CD4-positive, alpha-beta T cell (primary cell): ENCODE measurements at regions not wholly inside any gene's neighbourhood (a gene's known extent, or its start where the extent isn't known, plus 50 kb on each side); places are given as distances from the start of the nearest gene placed in this dataset.
"Not testable (repeated sequence)": the region's sequence is repeated elsewhere in the genome, so short reads cannot be mapped to it uniquely, and the experiment has no call there.

ENCODE experiments used
- ATAC-seq: fragments of 200-7000 bp; cut with Tn5 transposase; one replicate; pipeline ENCODE4 v1.10.0; 2022; ENCODE audit warnings: mild to moderate bottlenecking; ENCODE audit not compliant: poor library complexity
- CTCF ChIA-PET: fragments of 350-600 bp; sonication (Branson Sonifier 250); formaldehyde crosslinking; loops from one replicate; lab custom pipeline; 2021; ENCODE audit warnings: antibody characterized with exemption, inconsistent platforms; lab: Charles Lee
- POLR2A ChIA-PET: fragments of 350-600 bp; sonication (Branson Sonifier 250); formaldehyde crosslinking; loops from one replicate; lab custom pipeline; 2021; ENCODE audit warnings: antibody characterized with exemption, inconsistent platforms; lab: Charles Lee
- DNase-seq, 14 experiments: peaks; one replicate each; pipeline ENCODE4 v3.0.0-alpha.2; 2013 to 2020; ENCODE audit warnings: mixed read lengths in 2 of 14
- H3K27ac ChIP-seq, 2 donors: one replicate each; pipeline versions ENCODE4 v1.5.1 to v1.7.0; 2013; ENCODE audit warnings: low read length in 2 of 2, low read depth in 1 of 2, mild to moderate bottlenecking in 1 of 2
- H3K27me3 ChIP-seq, 2 experiments: 1 replicate in 1 of 2; 2 replicates in 1 of 2; pipeline versions ENCODE4 v1.6.1 to v1.7.0; 2013; ENCODE audit warnings: low read length in 2 of 2, control low read depth in 1 of 2, mild to moderate bottlenecking in 1 of 2, moderate library complexity in 1 of 2; ENCODE audit not compliant: insufficient read depth in 2 of 2, control insufficient read depth in 1 of 2
- H3K36me3 ChIP-seq: one replicate; pipeline ENCODE4 v1.6.1; 2013; ENCODE audit warnings: low read length, control low read depth; ENCODE audit not compliant: insufficient read depth
- H3K4me1 ChIP-seq: one replicate; pipeline ENCODE4 v1.6.1; 2013; ENCODE audit warnings: low read length, control low read depth; ENCODE audit not compliant: insufficient read depth
- H3K4me3 ChIP-seq: one replicate; pipeline ENCODE4 v1.5.1; 2013; ENCODE audit warnings: mild to moderate bottlenecking, low read length, moderate library complexity
- H3K9me3 ChIP-seq, 2 experiments: 1 replicate in 1 of 2; 2 replicates in 1 of 2; pipeline versions ENCODE4 v1.6.1 to v1.7.0; 2013; ENCODE audit warnings: low read length in 2 of 2, mild to moderate bottlenecking in 2 of 2, control low read depth in 1 of 2, moderate library complexity in 1 of 2; ENCODE audit not compliant: control insufficient read depth in 1 of 2, insufficient read depth in 1 of 2
- H3K27ac Mint-ChIP-seq: one replicate; pipeline ENCODE4 v1.8.0; 2020; ENCODE audit warnings: mixed read lengths
- H3K27me3 Mint-ChIP-seq: one replicate; pipeline ENCODE4 v1.8.0; 2021; ENCODE audit warnings: mixed read lengths
- H3K36me3 Mint-ChIP-seq: one replicate; pipeline ENCODE4 v1.8.0; 2021; ENCODE audit warnings: low read depth, mixed read lengths
- H3K4me1 Mint-ChIP-seq: one replicate; pipeline ENCODE4 v1.8.0; 2021; ENCODE audit warnings: low read depth, mixed read lengths
- H3K4me3 Mint-ChIP-seq: one replicate; pipeline ENCODE4 v1.8.0; 2020; ENCODE audit warnings: mild to moderate bottlenecking, mixed read lengths
- H3K9me3 Mint-ChIP-seq: one replicate; pipeline ENCODE4 v1.8.0; 2020; ENCODE audit warnings: mixed read lengths
- CTCF ChIP-seq: fragments of 200-600 bp; IDR thresholded peaks from one replicate; pipeline ENCODE4 v1.8.0; 2022; ENCODE audit warnings: antibody characterized with exemption, mild to moderate bottlenecking
- intact Hi-C, 2 experiments: fragments of 100-400 bp; cut with DNase I in 1 of 2; cut with micrococcal nuclease in 1 of 2; formaldehyde crosslinking; loops; one replicate each; pipeline versions ENCODE4 v1.15.1 to v1.9.0; 2023 to 2025; cut with DNase I, micrococcal nuclease

GRCh38 chr13:86253497-86253896 is 454.3 kb upstream of the SLITRK6 start:
- H3K4me3 ChIP-seq, H3K36me3 Mint-ChIP-seq, H3K4me3 Mint-ChIP-seq, H3K27ac Mint-ChIP-seq, H3K9me3 Mint-ChIP-seq, H3K27ac ChIP-seq, H3K4me1 Mint-ChIP-seq, H3K4me1 ChIP-seq, H3K27me3 Mint-ChIP-seq, intact Hi-C loops, CTCF ChIA-PET, H3K36me3 ChIP-seq, DNase-seq, POLR2A ChIA-PET, ATAC-seq, H3K9me3 ChIP-seq, H3K27me3 ChIP-seq: not testable (repeated sequence)

GRCh38 chr13:86255820-86256219 is 456.6 kb upstream of the SLITRK6 start:
- H3K27ac ChIP-seq, H3K4me3 Mint-ChIP-seq, POLR2A ChIA-PET, intact Hi-C loops, CTCF ChIA-PET, H3K36me3 Mint-ChIP-seq, H3K9me3 ChIP-seq, H3K27me3 ChIP-seq, ATAC-seq, H3K4me1 Mint-ChIP-seq, DNase-seq, H3K4me3 ChIP-seq, H3K27ac Mint-ChIP-seq, H3K36me3 ChIP-seq, H3K9me3 Mint-ChIP-seq, H3K4me1 ChIP-seq, H3K27me3 Mint-ChIP-seq: not testable (repeated sequence)

- Histone ChIP-seq H3K27ac (no peak overlapping the region), H3K27me3 (no peaks in the 10 kb centered on the region), H3K36me3 (no peaks in the 10 kb centered on the region), H3K4me1 (no peaks in the 10 kb centered on the region), H3K9me3 (no peaks in the 10 kb centered on the region), H3K4me3 (no peak overlapping the region)
- H3K36me3 Mint-ChIP-seq = no peaks in the 10 kb centered on the region
- POLR2A ChIA-PET = no interaction called here
- ATAC-seq = no peak
- no peak overlapping the region for H3K27ac Mint-ChIP-seq
- H3K4me1 Mint-ChIP-seq = no peaks in the 10 kb centered on the region
- intact Hi-C loops = no loop called here
- H3K4me3 Mint-ChIP-seq = no peak overlapping the region
- H3K27me3 Mint-ChIP-seq = no peaks in the 10 kb centered on the region
- TF ChIP-seq CTCF = no peak
- no peaks in the 10 kb centered on the region for H3K9me3 Mint-ChIP-seq
- DNase-seq = no peak
- CTCF ChIA-PET = no interaction called here
Observed at GRCh38 chr13:86269511-86269910, 470.3 kb upstream of the SLITRK6 start.

GRCh38 chr13:86282442-86282841 is 483.2 kb upstream of the SLITRK6 start:
- ATAC-seq (no peak), DNase-seq (peak in 1 of 14 experiments; percentile 1)
- POLR2A ChIA-PET = no interaction called here
- H3K4me3 ChIP-seq = no peak overlapping the region
- Mint-ChIP-seq H3K9me3 (peaks cover 6% of the 10 kb centered on the region), H3K27me3 (no peaks in the 10 kb centered on the region), H3K4me1 (no peaks in the 10 kb centered on the region), H3K4me3 (no peak overlapping the region), H3K27ac (no peak overlapping the region), H3K36me3 (no peaks in the 10 kb centered on the region)
- CTCF ChIA-PET = no interaction called here
- no peak for TF ChIP-seq CTCF
- H3K27ac ChIP-seq = no peak overlapping the region
- no peaks in the 10 kb centered on the region for H3K27me3 ChIP-seq
- H3K4me1 ChIP-seq = no peaks in the 10 kb centered on the region
- H3K36me3 ChIP-seq = no peaks in the 10 kb centered on the region
- intact Hi-C loops = no loop called here
- peaks cover 0 to 7% of the 10 kb centered on the region in 2 experiments for H3K9me3 ChIP-seq
